ENCODE measurements at regions not wholly inside any gene's neighbourhood (a gene's known extent, or its start where the extent isn't known, plus 50 kb on each side); places are given as distances from the start of the nearest gene placed in this dataset.

- TF ChIP-seq ZNF687 (CRISPR knock-in tag; IDR thresholded peaks at IDR 0.05) = peak; percentile 98
- peak; percentile 53; the same call in 1 of the 2 replicates for TF ChIP-seq ARHGAP35 (CRISPR knock-in tag; IDR thresholded peaks at IDR 0.05; ENCODE audit: borderline replicate concordance)
- peak; percentile 62; the same call in 1 of the 2 replicates for TF ChIP-seq ZNF563 (CRISPR knock-in tag; IDR thresholded peaks at IDR 0.05)
- peak; percentile 40 for TF ChIP-seq JARID2 (CRISPR knock-in tag; IDR thresholded peaks at IDR 0.05; ENCODE audit: insufficient replicate concordance)
- TF ChIP-seq ZSCAN25 (CRISPR knock-in tag; IDR thresholded peaks at IDR 0.05) = peak; percentile 35; the same call in 1 of the 2 replicates
- TF ChIP-seq ZNF891 (CRISPR knock-in tag; IDR thresholded peaks at IDR 0.05) = peak; percentile 32; the same call in 1 of the 2 replicates
- peak; percentile 100 for TF ChIP-seq PAXIP1 (CRISPR knock-in tag; conservative IDR thresholded peaks at IDR 0.05)
- TF ChIP-seq ZNF34 (CRISPR knock-in tag; IDR thresholded peaks at IDR 0.05; ENCODE audit: borderline replicate concordance) = no peak
- no peak for TF ChIP-seq CENPX (CRISPR knock-in tag; IDR thresholded peaks at IDR 0.05)
- peak; percentile 85; the same call in 1 of the 2 replicates for TF ChIP-seq NCOR1 (IDR thresholded peaks at IDR 0.05; ENCODE audit: borderline replicate concordance, low read length)
- TF ChIP-seq FOXJ3 (CRISPR knock-in tag; IDR thresholded peaks at IDR 0.05; ENCODE audit: borderline replicate concordance) = peak; percentile 77; the same call in 1 of the 2 replicates
- TF ChIP-seq TEAD3 (CRISPR knock-in tag; optimal IDR thresholded peaks at IDR 0.05; ENCODE audit: borderline replicate concordance) = peak; percentile 87
- TF ChIP-seq MYC (CRISPR knock-in tag; IDR thresholded peaks at IDR 0.05; ENCODE audit: borderline replicate concordance) = peak; percentile 59; the same call in 1 of the 2 replicates
- TF ChIP-seq NR2F6 (IDR thresholded peaks at IDR 0.05) = peak; percentile 98
- TF ChIP-seq NR2F6 (CRISPR knock-in tag; IDR thresholded peaks at IDR 0.05) = peak; percentile 97
- TF ChIP-seq ZNF317 (CRISPR knock-in tag; IDR thresholded peaks at IDR 0.05) = peak; percentile 74; the same call in 1 of the 2 replicates
- TF ChIP-seq ZBTB37 (CRISPR knock-in tag; IDR thresholded peaks at IDR 0.05) = peak; percentile 86
- no peak for TF ChIP-seq ZFP37 (CRISPR knock-in tag; IDR thresholded peaks at IDR 0.05; ENCODE audit: borderline replicate concordance)
Observed at GRCh38 chr6:43912598-43913371, 142.8 kb downstream of the VEGFA start (continued).
